ENCODE measurements at regions not wholly inside any gene's neighbourhood (a gene's known extent, or its start where the extent isn't known, plus 50 kb on each side); places are given as distances from the start of the nearest gene placed in this dataset.

GRCh38 chr6:93779086-93779841, 359.9 kb upstream of the EPHA7 start:
- no peak for DNase-seq (ENCODE audit: low read depth)

GRCh38 chr6:93759190-93759589, 339.8 kb upstream of the EPHA7 start:
- no peak for DNase-seq (ENCODE audit: low read depth)

GRCh38 chr6:93751969-93752368, 332.6 kb upstream of the EPHA7 start:
- DNase-seq (ENCODE audit: low read depth): no peak

DNA sequence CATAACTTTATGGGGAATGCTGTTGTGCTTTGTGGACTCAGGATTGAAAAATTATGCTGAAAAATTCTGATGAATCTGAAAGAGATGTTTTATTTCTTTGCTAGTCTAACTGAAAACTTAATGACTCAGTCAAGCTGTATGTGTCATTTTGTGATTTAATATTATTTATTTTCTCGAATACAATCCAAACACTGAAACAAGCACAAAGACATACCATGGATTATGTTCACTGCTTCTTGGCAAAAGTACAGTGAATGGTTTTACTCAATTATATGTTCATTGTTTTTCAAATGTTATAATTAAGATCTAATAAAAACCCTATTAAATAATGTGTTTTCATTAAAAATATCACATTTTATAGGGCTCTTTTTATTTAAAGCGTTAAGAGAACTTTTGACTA, 330.6 kb upstream of the EPHA7 start:
- DNase-seq (ENCODE audit: low read depth): no peak

DNA sequence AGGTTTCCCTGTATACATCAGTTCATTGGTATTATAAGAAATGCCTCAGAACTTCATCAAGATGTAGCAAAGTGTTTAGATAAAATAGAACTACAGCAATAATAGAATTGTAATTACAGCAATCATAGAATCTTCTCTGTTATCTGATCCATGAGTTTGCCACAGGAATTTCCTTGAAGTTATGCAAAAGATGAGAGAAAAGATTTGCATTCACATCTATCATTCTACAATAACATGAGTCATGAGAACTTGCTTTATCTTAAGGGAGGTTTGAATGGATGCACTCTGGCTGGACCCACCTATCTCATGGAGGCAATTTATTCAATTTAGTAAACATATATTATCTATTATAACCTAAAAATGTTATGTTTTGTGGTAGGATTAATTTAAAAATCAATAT, 329.8 kb upstream of the EPHA7 start:
- no peak for DNase-seq (ENCODE audit: low read depth)

GRCh38 chr6:93746892-93747291, 327.5 kb upstream of the EPHA7 start:
- DNase-seq (ENCODE audit: low read depth): no peak

GRCh38 chr6:93745306-93745705, 325.9 kb upstream of the EPHA7 start:
- no peak for DNase-seq (ENCODE audit: low read depth)

GRCh38 chr6:93735099-93735498, 315.7 kb upstream of the EPHA7 start:
- no peak for DNase-seq (ENCODE audit: low read depth)

- no peak for DNase-seq (ENCODE audit: low read depth)
These were observed 311.9 kb upstream of the EPHA7 start for GRCh38 chr6:93731306-93731705.

GRCh38 chr6:93728150-93728549, 308.8 kb upstream of the EPHA7 start:
- DNase-seq (ENCODE audit: low read depth): no peak

- no peak for DNase-seq (ENCODE audit: low read depth)
These were observed 308.1 kb upstream of the EPHA7 start for GRCh38 chr6:93727447-93727846.

GRCh38 chr6:93721386-93722048, 302.2 kb upstream of the EPHA7 start:
- peak; percentile 33 for DNase-seq (ENCODE audit: low read depth)

GRCh38 chr6:93713974-93714373, 294.6 kb upstream of the EPHA7 start:
- DNase-seq (ENCODE audit: low read depth): no peak

GRCh38 chr6:93703431-93703830, 284.1 kb upstream of the EPHA7 start:
- DNase-seq (ENCODE audit: low read depth): no peak

DNA sequence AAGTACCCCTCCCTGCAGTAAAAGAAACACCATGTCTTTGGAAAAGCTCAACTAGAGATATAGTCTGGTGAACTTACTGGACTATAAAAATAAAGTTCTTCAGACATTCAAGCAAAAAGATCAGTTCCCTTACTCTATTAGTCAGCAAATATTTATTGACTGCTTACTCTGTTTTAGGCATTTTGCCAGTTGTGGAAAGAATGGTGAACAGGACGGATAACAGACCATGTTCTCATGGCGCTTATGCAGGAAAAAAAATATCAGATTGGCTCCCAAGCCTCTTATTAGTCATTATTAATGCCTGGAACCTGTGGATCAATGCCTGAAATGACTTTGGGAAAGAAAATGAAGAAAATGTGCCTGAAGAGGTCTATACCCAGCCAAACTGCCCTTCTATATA, 282.2 kb upstream of the EPHA7 start:
- DNase-seq (ENCODE audit: low read depth): no peak

- DNase-seq (ENCODE audit: low read depth): no peak
These were observed 266.1 kb upstream of the EPHA7 start for GRCh38 chr6:93685494-93685893.

DNA sequence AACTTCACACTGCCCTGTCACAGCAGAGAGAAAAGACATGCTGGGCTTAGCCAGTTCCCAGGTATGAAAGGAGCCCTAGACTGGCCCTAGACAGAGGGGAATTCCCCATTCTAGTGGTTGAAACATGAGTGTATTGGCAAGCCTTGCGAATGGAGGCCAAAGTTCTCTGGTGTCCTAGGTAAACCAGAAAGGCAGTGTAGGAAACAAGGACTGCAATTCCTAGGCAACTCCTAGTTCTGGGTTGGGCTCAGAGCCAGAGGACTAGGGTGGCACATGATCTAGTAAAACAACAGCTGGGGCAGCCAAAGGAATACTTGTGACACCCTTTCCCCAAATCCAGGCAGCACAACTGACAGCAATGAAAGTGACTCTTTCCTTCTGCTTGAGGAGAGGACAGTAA, 265.0 kb upstream of the EPHA7 start:
- DNase-seq (ENCODE audit: low read depth): no peak

DNA sequence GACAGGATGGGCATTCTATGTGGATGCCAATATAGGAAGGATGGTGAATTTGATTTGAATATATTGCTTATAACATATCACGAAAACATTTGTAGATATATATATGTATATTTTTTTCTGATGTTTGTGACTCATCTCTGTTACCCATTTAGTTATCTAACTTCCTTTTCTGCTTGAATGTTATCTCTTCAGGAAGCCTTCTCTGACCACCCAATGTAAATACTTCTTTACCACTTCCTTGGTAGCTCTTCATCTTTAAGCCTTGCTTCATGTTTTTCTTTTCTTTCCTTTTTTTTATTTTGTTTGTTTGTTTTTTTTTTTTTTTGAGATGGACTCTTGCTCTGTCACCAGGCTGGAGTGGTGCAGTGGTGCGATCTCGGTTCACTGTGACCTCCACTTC, 260.5 kb upstream of the EPHA7 start:
- no peak for DNase-seq (ENCODE audit: low read depth)

- no peak for DNase-seq (ENCODE audit: low read depth)
These were observed 259.6 kb upstream of the EPHA7 start for GRCh38 chr6:93678841-93679454.

GRCh38 chr6:93677264-93677965, 258.1 kb upstream of the EPHA7 start:
- peak; percentile 11 for DNase-seq (ENCODE audit: low read depth)

DNA sequence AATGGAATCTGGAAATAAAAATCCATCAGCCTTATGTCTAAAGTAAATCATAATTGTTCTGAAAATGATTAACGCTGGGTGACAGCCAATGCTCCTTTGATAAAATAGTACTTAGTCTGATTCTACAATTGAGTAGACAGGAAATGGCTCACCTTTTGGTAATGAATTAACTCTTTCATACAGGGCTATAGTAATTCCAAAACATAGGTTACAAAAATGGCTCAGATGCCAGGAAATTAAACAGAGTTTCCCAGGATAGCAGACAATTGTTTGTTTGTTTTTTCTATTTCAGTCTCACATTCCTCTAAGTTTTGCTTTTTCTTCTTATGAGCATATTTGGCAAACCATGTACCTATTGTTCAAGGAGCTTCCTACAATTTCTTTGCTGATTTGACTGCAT, 257.2 kb upstream of the EPHA7 start:
- DNase-seq (ENCODE audit: low read depth): no peak

DNA sequence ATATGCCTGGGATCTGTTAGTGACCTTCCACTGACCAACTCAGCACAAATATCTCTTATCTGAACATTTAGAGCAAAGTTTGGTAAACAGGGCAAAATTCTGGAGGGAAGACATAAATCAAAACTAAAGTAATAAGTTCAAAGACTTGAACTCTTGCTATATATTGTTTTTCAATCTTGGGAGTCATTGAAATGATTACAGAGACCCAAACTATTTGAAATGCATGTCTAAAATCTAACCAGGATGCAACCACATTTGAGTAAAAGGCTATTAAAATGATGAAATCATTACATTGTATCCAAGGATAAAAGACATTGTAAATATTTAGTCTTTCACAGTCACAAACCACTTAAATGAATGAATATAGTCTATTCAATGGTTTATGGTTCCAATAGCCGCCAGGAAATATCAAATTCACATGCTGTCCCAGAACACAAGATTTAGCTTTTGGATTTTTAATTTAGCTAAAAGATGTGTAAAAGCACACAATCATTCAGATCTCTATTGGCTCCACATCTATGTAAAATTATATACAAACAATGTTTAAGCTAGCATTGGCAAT, 256.6 kb upstream of the EPHA7 start:
- no peak for DNase-seq (ENCODE audit: low read depth)

DNA sequence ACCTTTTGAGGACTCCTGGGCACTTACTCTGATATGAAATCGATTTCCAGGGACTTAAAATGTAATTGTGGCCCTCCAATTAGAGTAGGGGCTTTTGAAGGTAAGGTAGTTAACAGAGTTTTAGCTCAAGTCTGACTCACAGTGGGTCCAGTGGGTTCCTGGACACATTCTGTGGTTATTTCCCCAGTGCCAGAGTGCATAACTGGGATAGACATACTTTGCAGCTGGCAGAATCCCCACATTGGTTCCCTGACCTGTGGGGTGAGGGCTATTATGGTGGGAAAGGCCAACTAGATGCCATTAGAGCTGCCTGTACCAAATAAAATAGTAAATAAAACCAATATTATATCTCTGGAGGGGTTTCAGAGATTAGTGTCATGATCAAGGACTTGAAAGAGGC, 243.8 kb upstream of the EPHA7 start:
- no peak for DNase-seq (ENCODE audit: low read depth)

Measured in stromal cell of bone marrow (primary cell).